Common myeloid progenitor, CD34-positive (primary cell): ENCODE measurements at regions not wholly inside any gene's neighbourhood (a gene's known extent, or its start where the extent isn't known, plus 50 kb on each side); places are given as distances from the start of the nearest gene placed in this dataset.

Experiments used
- CTCF ChIA-PET: fragments of 350-600 bp; sonication (Branson Sonifier 250); formaldehyde crosslinking; loops from one replicate; lab custom pipeline; 2021; ENCODE audit warnings: antibody characterized with exemption; lab: Charles Lee
- POLR2A ChIA-PET: fragments of 350-600 bp; sonication (Branson Sonifier 250); formaldehyde crosslinking; loops from one replicate; lab custom pipeline; 2021; ENCODE audit warnings: antibody characterized with exemption; lab: Charles Lee
- DNase-seq, 3 donors: peaks; one replicate each; pipeline versions ENCODE4 v3.0.0 to v3.0.0-alpha.2; 2013
- H3K27ac ChIP-seq, 2 experiments: 1 replicate in 1 of 2; 2 replicates in 1 of 2; pipeline ENCODE4 v1.7.0; 2013; ENCODE audit warnings: inconsistent platforms in 2 of 2, low read length in 2 of 2, mild to moderate bottlenecking in 2 of 2, low read depth in 1 of 2, moderate library complexity in 1 of 2; ENCODE audit not compliant: severe bottlenecking in 2 of 2, insufficient read depth in 1 of 2, poor library complexity in 1 of 2
- H3K27me3 ChIP-seq, 5 experiments: replicated peaks in 2 of 5; 1 replicate in 3 of 5; 2 replicates in 2 of 5; pipeline versions ENCODE4 v1.6.1 to v1.7.0; 2013; ENCODE audit warnings: low read length in 4 of 5, mild to moderate bottlenecking in 2 of 5, moderate library complexity in 2 of 5, inconsistent platforms in 1 of 5; ENCODE audit not compliant: insufficient read depth in 5 of 5, control insufficient read depth in 4 of 5
- H3K36me3 ChIP-seq, 4 experiments: 1 replicate in 2 of 4; 2 replicates in 2 of 4; pipeline versions ENCODE4 v1.6.1 to v1.7.0; 2013; ENCODE audit warnings: low read length in 3 of 4, control low read depth in 1 of 4, mild to moderate bottlenecking in 1 of 4; ENCODE audit not compliant: control insufficient read depth in 4 of 4, insufficient read depth in 4 of 4
- H3K4me1 ChIP-seq, 4 experiments: 1 replicate in 3 of 4; 2 replicates in 1 of 4; pipeline versions ENCODE4 v1.6.1 to v1.7.1; 2013; ENCODE audit warnings: low read length in 3 of 4, mild to moderate bottlenecking in 3 of 4, control low read depth in 1 of 4, inconsistent platforms in 1 of 4, moderate library complexity in 1 of 4; ENCODE audit not compliant: control insufficient read depth in 4 of 4, insufficient read depth in 4 of 4; ENCODE audit errors: control extremely low read depth in 1 of 4
- H3K4me3 ChIP-seq, 7 experiments: 1 replicate in 4 of 7; 2 replicates in 3 of 7; pipeline versions ENCODE4 v1.5.1 to v1.7.0; 2013; ENCODE audit warnings: mild to moderate bottlenecking in 7 of 7, low read length in 6 of 7, moderate library complexity in 6 of 7, inconsistent platforms in 2 of 7, low read depth in 2 of 7, control low read depth in 1 of 7; ENCODE audit not compliant: insufficient read depth in 4 of 7, control insufficient read depth in 1 of 7; ENCODE audit errors: extremely low read depth in 1 of 7
- H3K9me3 ChIP-seq, 5 experiments: 1 replicate in 4 of 5; 2 replicates in 1 of 5; pipeline versions ENCODE4 v1.6.1 to v1.7.1; 2013; ENCODE audit warnings: low read length in 4 of 5, mild to moderate bottlenecking in 2 of 5, inconsistent platforms in 1 of 5, low read depth in 1 of 5, moderate library complexity in 1 of 5; ENCODE audit not compliant: control insufficient read depth in 4 of 5, insufficient read depth in 2 of 5; ENCODE audit errors: control extremely low read depth in 1 of 5
- WGBS: methylation state at CpG from one replicate; pipeline ENCODE4 v1.1.5; 2013; ENCODE audit not compliant: insufficient coverage; 5-methylcytosine and 5-hydroxymethylcytosine counted together

GRCh38 chr2:21519412-21519811 is 395.6 kb downstream of the TDRD15 start:
- 80% methylated on average over 1 of the region's 1 CpG for WGBS
- H3K4me1 ChIP-seq: no peaks in the 10 kb centered on the region
- H3K27me3 ChIP-seq: no peaks in the 10 kb centered on the region
- POLR2A ChIA-PET: no interaction called here
- CTCF ChIA-PET: no interaction called here
- H3K9me3 ChIP-seq: no peaks in the 10 kb centered on the region
- no peak overlapping the region for H3K4me3 ChIP-seq
- no peak overlapping the region for H3K27ac ChIP-seq
- no peaks in the 10 kb centered on the region for H3K36me3 ChIP-seq
- DNase-seq: no peak

GRCh38 chr2:21519821-21520220 is 396.1 kb downstream of the TDRD15 start:
- ChIA-PET CTCF (no interaction called here), POLR2A (no interaction called here)
- Histone ChIP-seq H3K36me3 (no peaks in the 10 kb centered on the region), H3K4me1 (no peaks in the 10 kb centered on the region), H3K4me3 (no peak overlapping the region), H3K27ac (no peak overlapping the region), H3K27me3 (no peaks in the 10 kb centered on the region), H3K9me3 (no peaks in the 10 kb centered on the region)
- 94% methylated on average over 2 of the region's 4 CpGs for WGBS
- no peak for DNase-seq

DNA sequence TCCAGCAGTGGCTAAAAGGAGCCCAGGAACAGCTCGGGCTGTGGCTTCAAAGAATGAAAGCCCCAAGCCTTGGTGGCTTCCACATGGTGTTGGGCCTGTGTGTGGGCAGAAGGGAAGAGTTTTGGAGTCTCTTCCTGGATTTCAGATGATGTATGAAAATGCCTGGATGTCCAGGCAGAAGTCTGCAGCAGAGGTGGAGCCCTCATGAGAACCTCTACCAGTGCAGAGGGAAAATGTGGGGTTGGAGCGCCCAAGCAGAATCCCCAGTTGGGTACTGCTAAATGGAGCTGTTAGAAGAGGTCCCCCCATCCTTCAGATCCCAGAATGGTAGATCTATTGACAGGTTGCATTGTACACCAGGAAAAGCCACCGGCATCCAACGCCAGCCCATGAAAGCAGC is 412.1 kb downstream of the TDRD15 start:
- no peak overlapping the region for H3K4me3 ChIP-seq
- no peak for DNase-seq
- H3K27me3 ChIP-seq: no peaks in the 10 kb centered on the region
- H3K4me1 ChIP-seq: no peaks in the 10 kb centered on the region
- ChIA-PET CTCF (no interaction called here), POLR2A (no interaction called here)
- WGBS: 61% methylated on average over 3 of the region's 4 CpGs
- H3K27ac ChIP-seq: no peak overlapping the region
- H3K9me3 ChIP-seq: peaks cover 2 to 12% (median 9%) of the 10 kb centered on the region in 5 experiments
- H3K36me3 ChIP-seq: no peaks in the 10 kb centered on the region

DNA sequence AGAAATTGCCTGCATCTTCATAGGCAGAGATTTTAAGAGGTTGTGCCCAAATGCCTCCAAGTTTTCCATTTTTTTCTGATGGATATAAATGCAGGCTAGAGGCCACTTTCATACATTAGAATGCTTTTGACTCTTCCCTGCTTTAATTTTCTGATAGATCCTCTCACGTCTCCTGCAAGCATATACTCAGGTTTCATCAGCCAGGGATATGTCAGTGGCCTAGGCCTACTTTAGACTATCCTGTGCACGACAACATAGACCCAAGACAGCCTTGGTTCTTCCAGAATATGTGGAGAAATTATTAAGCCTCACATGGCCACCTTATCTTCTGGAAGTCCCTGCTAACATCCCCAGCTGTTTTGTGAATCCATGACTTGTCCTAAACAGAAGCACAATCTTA is 415.9 kb downstream of the TDRD15 start:
- Histone ChIP-seq H3K27ac (no peak overlapping the region), H3K4me1 (no peaks in the 10 kb centered on the region), H3K36me3 (no peaks in the 10 kb centered on the region), H3K4me3 (no peak overlapping the region), H3K9me3 (peaks cover 2 to 12% (median 9%) of the 10 kb centered on the region in 5 experiments), H3K27me3 (no peaks in the 10 kb centered on the region)
- no peak for DNase-seq
- ChIA-PET POLR2A (no interaction called here), CTCF (no interaction called here)
- WGBS: 80% methylated on average over 2 of the region's 2 CpGs

DNA sequence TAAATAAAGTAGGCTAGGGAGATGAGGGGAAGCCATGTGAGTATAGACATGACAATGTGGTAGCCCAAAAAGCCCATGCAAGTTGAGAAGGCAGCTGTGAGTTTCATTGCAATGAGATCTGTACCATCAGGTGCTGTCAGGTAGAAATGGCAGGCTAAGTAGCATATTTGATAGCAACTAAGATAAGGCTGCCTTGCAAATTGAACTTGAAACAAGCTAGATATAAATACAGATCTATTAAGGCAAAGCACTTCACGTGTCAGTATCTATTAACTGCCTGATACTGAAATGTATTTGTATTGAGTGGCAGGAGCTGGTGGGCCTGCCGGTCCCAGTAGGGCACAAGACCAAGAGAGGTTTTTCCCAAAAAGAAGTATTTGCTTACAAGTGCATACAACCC is 419.9 kb downstream of the TDRD15 start:
- Histone ChIP-seq H3K27me3 (no peaks in the 10 kb centered on the region), H3K4me3 (no peak overlapping the region), H3K27ac (no peak overlapping the region), H3K4me1 (no peaks in the 10 kb centered on the region), H3K9me3 (no peaks in the 10 kb centered on the region), H3K36me3 (no peaks in the 10 kb centered on the region)
- no CpG with 5 or more reads among the region's 2 CpGs for WGBS
- ChIA-PET CTCF (no interaction called here), POLR2A (no interaction called here)
- no peak for DNase-seq

DNA sequence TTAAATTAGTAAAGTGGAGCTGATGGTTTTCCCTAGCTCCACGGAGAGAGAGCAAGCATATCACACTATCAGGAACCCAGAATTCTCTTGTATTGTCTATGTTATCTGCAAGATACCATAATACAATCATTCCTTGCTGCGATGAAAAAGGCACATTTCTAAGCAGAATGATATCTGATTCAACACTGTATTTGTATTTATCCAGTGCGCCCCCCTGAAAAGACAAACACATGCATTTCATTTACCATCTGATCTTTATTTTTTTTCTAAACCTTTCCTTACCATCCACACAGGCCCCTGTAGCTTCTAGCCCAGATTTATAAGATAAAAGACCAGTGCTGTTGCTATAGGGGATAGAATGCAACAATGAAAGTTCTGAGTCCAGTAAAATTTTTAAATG is 420.6 kb downstream of the TDRD15 start:
- WGBS: 94% methylated on average over 2 of the region's 3 CpGs
- CTCF ChIA-PET: no interaction called here
- no peak for DNase-seq
- H3K4me1 ChIP-seq: no peaks in the 10 kb centered on the region
- H3K27ac ChIP-seq: no peak overlapping the region
- no peaks in the 10 kb centered on the region for H3K36me3 ChIP-seq
- H3K27me3 ChIP-seq: no peaks in the 10 kb centered on the region
- POLR2A ChIA-PET: no interaction called here
- no peaks in the 10 kb centered on the region for H3K9me3 ChIP-seq
- no peak overlapping the region for H3K4me3 ChIP-seq

DNA sequence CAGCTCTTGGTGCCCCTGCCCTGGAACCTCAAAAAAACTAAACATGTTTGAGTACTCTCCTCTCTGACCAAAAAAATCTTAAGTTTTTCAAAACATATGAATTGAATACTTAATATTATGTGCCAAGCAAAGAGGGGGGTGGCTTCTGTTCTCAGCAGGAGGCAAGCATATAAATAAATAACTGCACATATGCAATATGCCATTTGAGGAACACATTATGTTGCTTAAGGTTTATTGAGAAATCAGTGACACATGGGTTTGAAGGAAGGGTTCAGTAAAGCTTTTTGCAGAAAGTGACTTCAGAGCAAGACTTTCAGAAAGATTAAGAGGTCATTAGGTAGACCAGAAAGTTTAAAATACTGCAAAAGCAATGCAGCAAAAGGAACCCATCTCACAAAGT is 429.2 kb downstream of the TDRD15 start:
- Histone ChIP-seq H3K9me3 (no peaks in the 10 kb centered on the region), H3K4me1 (no peaks in the 10 kb centered on the region), H3K4me3 (no peak overlapping the region), H3K27ac (no peak overlapping the region), H3K27me3 (no peaks in the 10 kb centered on the region), H3K36me3 (no peaks in the 10 kb centered on the region)
- no peak for DNase-seq
- POLR2A ChIA-PET: no interaction called here
- CTCF ChIA-PET: no interaction called here
